Neural cell (in vitro differentiated cells): ENCODE measurements at regions not wholly inside any gene's neighbourhood (a gene's known extent, or its start where the extent isn't known, plus 50 kb on each side); places are given as distances from the start of the nearest gene placed in this dataset.

Experiments used
- H2AFZ ChIP-seq: fragments of 200-600, 300-800 bp; sonication (generic), shearing (Covaris generic); 2 replicates; pipeline ENCODE4 v1.6.0; 2014; ENCODE audit warnings: low read depth, mild to moderate bottlenecking, antibody characterized with exemption, low read length, moderate library complexity
- H3F3A ChIP-seq: fragments of 200-600 bp; shearing (Covaris generic); 2 replicates; pipeline ENCODE4 v1.6.1; 2016; ENCODE audit warnings: mild to moderate bottlenecking, moderate library complexity, mixed read lengths, antibody characterized with exemption, low read length; ENCODE audit not compliant: insufficient read depth, poor library complexity, severe bottlenecking
- H3K27ac ChIP-seq: fragments of 200-600, 300-800 bp; sonication (generic), shearing (Covaris generic); 2 replicates; pipeline ENCODE4 v1.5.1; 2014; ENCODE audit warnings: mild to moderate bottlenecking, low read length, moderate library complexity
- H3K27me3 ChIP-seq: fragments of 300-800, 200-600 bp; sonication (generic), shearing (Covaris generic); 2 replicates; pipeline ENCODE4 v1.6.0; 2014; ENCODE audit warnings: mild to moderate bottlenecking, low read depth, low read length, moderate library complexity; ENCODE audit not compliant: insufficient read depth
- H3K36me3 ChIP-seq: fragments of 300-800, 200-600 bp; sonication (generic), shearing (Covaris generic); 2 replicates; pipeline ENCODE4 v1.5.1; 2014; ENCODE audit warnings: mild to moderate bottlenecking, antibody characterized with exemption, low read length, moderate library complexity; ENCODE audit not compliant: insufficient read depth
- H3K4me2 ChIP-seq: fragments of 300-800, 200-600 bp; sonication (generic), shearing (Covaris generic); 2 replicates; pipeline ENCODE4 v1.6.0; 2014; ENCODE audit warnings: mild to moderate bottlenecking, low read length
- H3K4me3 ChIP-seq: fragments of 300-800, 200-600 bp; sonication (generic), shearing (Covaris generic); 2 replicates; pipeline ENCODE4 v1.5.1; 2014; ENCODE audit warnings: mild to moderate bottlenecking, low read length, moderate library complexity
- H3K79me2 ChIP-seq: fragments of 200-600 bp; shearing (Covaris generic); replicated peaks from 2 replicates; pipeline ENCODE4 v1.6.0; 2014; ENCODE audit warnings: mild to moderate bottlenecking, low read length, moderate library complexity; ENCODE audit not compliant: insufficient read depth
- H3K9ac ChIP-seq: fragments of 300-800, 200-600 bp; sonication (generic), shearing (Covaris generic); 2 replicates; pipeline ENCODE4 v1.6.1; 2016; ENCODE audit warnings: mild to moderate bottlenecking, low read length, mixed read lengths
- H3K9me2 ChIP-seq: fragments of 200-600 bp; shearing (Covaris generic); 2 replicates; pipeline ENCODE4 v1.6.1; 2016; ENCODE audit warnings: mild to moderate bottlenecking, low read length, mixed read lengths; ENCODE audit not compliant: insufficient read depth
- H3K9me3 ChIP-seq: fragments of 200-600, 300-800 bp; sonication (generic), shearing (Covaris generic); 2 replicates; pipeline ENCODE4 v1.6.1; 2016; ENCODE audit warnings: mild to moderate bottlenecking, mixed run types, low read length, moderate library complexity, mixed read lengths
- H4K20me1 ChIP-seq: fragments of 200-600 bp; shearing (Covaris generic); 2 replicates; pipeline ENCODE4 v1.6.1; 2016; ENCODE audit warnings: mild to moderate bottlenecking, mixed run types; ENCODE audit not compliant: insufficient read depth
- CTCF ChIP-seq: fragments of 450-650 bp; IDR thresholded peaks from 2 replicates; pipeline ENCODE4 v1.5.1; 2014; ENCODE audit warnings: antibody characterized with exemption, mild to moderate bottlenecking, moderate library complexity; ENCODE audit not compliant: poor library complexity, severe bottlenecking
- EP300 ChIP-seq: fragments of 450-650 bp; conservative IDR thresholded peaks from 2 replicates; pipeline ENCODE4 v1.6.1; 2014; ENCODE audit warnings: antibody characterized with exemption, mild to moderate bottlenecking, moderate library complexity; ENCODE audit not compliant: poor library complexity, severe bottlenecking
- EZH2 ChIP-seq: fragments of 200-600, 300-800 bp; shearing (Covaris generic), sonication (generic); IDR thresholded peaks from 2 replicates; pipeline ENCODE4 v1.6.1; 2014; ENCODE audit warnings: antibody characterized with exemption, low read length, borderline replicate concordance, mild to moderate bottlenecking; ENCODE audit not compliant: insufficient read depth, poor library complexity, severe bottlenecking
- MXI1 ChIP-seq: fragments of 450-650 bp; conservative IDR thresholded peaks from 2 replicates; pipeline ENCODE4 v1.6.1; 2014; ENCODE audit warnings: antibody characterized with exemption, mild to moderate bottlenecking; ENCODE audit not compliant: poor library complexity, severe bottlenecking
- POLR2AphosphoS5 ChIP-seq: IDR thresholded peaks from 2 replicates; pipeline ENCODE4 v1.6.1; 2012
- RAD21 ChIP-seq: fragments of 450-650 bp; conservative IDR thresholded peaks from 2 replicates; pipeline ENCODE4 v1.6.1; 2014; ENCODE audit warnings: antibody characterized with exemption, mild to moderate bottlenecking, moderate library complexity
- REST ChIP-seq: IDR thresholded peaks from 2 replicates; pipeline ENCODE4 v1.6.1; 2012; ENCODE audit warnings: borderline replicate concordance
- SMC3 ChIP-seq: fragments of 450-650 bp; conservative IDR thresholded peaks from 2 replicates; pipeline ENCODE4 v1.6.1; 2014; ENCODE audit warnings: antibody characterized with exemption, mild to moderate bottlenecking, moderate library complexity; ENCODE audit not compliant: poor library complexity
- TAF1 ChIP-seq: IDR thresholded peaks from 2 replicates; pipeline ENCODE4 v1.6.1; 2012; ENCODE audit warnings: low read depth

DNA sequence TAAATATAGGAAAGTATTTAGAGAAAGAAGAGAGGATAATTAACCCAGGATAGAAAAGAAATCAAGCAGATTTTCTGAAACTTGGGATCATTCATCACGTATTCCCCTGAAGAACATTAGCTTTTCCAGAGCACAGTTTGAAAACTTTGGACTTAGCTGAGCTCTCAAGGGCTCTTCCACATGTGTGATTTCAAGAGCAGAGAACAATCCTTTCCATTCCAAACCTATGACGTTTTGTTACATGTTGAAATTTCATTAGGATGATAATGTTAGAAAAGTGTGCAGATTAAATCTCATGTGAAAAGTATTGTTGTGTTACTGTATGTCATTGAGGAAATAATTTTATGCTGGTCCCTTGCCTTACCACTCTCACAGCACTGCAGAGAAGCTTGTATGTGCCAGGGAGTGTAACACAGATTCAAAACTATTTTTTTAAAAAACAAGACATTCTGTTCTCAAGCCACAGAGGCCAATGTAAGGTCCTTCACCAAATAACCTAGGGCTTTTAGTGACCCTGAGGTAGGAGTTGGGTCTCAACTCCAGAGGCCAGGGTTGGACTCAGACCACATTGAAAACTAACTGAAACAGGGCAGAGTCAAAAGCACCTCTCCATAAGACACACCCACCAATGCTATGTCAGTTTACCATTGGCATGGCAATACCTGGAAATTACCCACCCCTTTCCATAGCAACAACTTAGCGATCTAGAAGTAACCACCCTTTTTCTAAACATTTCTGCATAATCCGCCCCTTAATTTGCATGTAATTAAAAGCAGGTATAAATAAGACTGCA, 141.3 kb downstream of the ANXA5 start:
- TF ChIP-seq RAD21 (no peak), CTCF (no peak)
- Histone ChIP-seq H3K9ac (no peak overlapping the region), H3K9me3 (no peaks in the 10 kb centered on the region), H3K36me3 (no peaks in the 10 kb centered on the region), H3F3A (no peaks in the 10 kb centered on the region), H3K27ac (no peak overlapping the region), H3K27me3 (no peaks in the 10 kb centered on the region), H3K4me3 (no peak overlapping the region), H3K9me2 (no peaks in the 10 kb centered on the region), H3K79me2 (no peaks in the 10 kb centered on the region), H3K4me2 (no peak overlapping the region), H4K20me1 (no peaks in the 10 kb centered on the region), H2AFZ (no peak overlapping the region)

DNA sequence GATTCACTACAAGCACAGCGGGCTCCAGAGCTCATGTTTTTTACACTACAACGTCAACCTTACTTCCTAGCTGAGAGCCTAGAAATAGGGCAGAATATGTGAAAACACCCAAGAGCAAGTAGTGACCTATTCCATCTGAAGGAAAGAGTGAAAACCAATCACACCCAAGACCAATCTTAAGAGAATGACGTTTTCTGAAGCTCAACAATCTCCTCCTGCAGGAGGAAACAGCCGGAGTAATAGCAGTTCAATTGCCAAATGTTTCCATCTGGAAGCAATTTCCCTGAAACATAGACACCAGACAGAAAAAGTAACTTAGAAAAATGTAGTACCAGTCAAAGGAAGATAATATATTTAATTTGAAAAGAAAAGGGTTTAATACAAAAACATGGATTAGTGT, 142.4 kb downstream of the ANXA5 start:
- H2AFZ ChIP-seq = no peak overlapping the region
- no peaks in the 10 kb centered on the region for H3K27me3 ChIP-seq
- H3K9me2 ChIP-seq = no peaks in the 10 kb centered on the region
- H3K36me3 ChIP-seq = no peaks in the 10 kb centered on the region
- no peak for TF ChIP-seq MXI1
- no peak for TF ChIP-seq EP300
- H3K79me2 ChIP-seq = no peaks in the 10 kb centered on the region
- no peak overlapping the region for H3K27ac ChIP-seq
- no peaks in the 10 kb centered on the region for H3K9me3 ChIP-seq
- no peak overlapping the region for H3K4me3 ChIP-seq
- H3K4me2 ChIP-seq = no peak overlapping the region
- H4K20me1 ChIP-seq = no peaks in the 10 kb centered on the region
- no peaks in the 10 kb centered on the region for H3F3A ChIP-seq
- no peak overlapping the region for H3K9ac ChIP-seq

DNA sequence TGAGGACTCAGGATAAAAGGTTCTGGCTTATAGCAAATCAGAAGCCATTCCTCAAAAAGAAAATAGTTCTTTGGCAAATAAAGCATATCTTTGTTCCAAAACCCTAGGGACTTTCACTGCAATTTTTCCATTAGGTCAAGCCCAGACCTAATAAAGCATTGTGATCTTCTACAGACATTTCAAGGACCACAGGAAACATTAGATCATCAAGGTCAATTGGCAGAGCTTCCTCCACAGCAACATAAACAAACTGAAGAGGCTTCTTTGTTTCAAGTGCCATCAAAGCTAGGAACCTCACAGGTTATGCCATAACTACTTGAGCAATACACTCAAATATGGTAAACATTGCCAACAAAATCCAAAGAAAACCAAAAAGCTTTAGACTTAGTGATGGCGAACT, 144.9 kb downstream of the ANXA5 start:
- no peaks in the 10 kb centered on the region for H3K79me2 ChIP-seq
- no peak overlapping the region for H3K4me2 ChIP-seq
- no peak overlapping the region for H3K27ac ChIP-seq
- no peak overlapping the region for H2AFZ ChIP-seq
- no peak overlapping the region for H3K4me3 ChIP-seq
- no peaks in the 10 kb centered on the region for H3K9me2 ChIP-seq
- H3K27me3 ChIP-seq = no peaks in the 10 kb centered on the region
- no peaks in the 10 kb centered on the region for H3K36me3 ChIP-seq
- H3K9ac ChIP-seq = no peak overlapping the region
- no peaks in the 10 kb centered on the region for H3F3A ChIP-seq
- no peaks in the 10 kb centered on the region for H4K20me1 ChIP-seq
- no peak for TF ChIP-seq POLR2AphosphoS5
- no peak for TF ChIP-seq EZH2
- no peak for TF ChIP-seq SMC3
- TF ChIP-seq MXI1 = no peak
- no peak for TF ChIP-seq RAD21
- no peak for TF ChIP-seq REST
- TF ChIP-seq CTCF = no peak
- no peak for TF ChIP-seq EP300
- TF ChIP-seq TAF1 = no peak
- H3K9me3 ChIP-seq = no peaks in the 10 kb centered on the region
